ENCODE measurements at regions not wholly inside any gene's neighbourhood (a gene's known extent, or its start where the extent isn't known, plus 50 kb on each side); places are given as distances from the start of the nearest gene placed in this dataset.

GRCh38 chr15:62307551-62307950 lies 142.5 kb upstream of the C2CD4B start:
- no peaks in the 10 kb centered on the region for H3K27me3 ChIP-seq (ENCODE audit: insufficient read depth, low read depth, severe bottlenecking)
- no peak for DNase-seq
- H3K27ac ChIP-seq: no peak overlapping the region
- H3K4me3 ChIP-seq (ENCODE audit: low read depth, low read length): no peak overlapping the region
- H3K9me3 ChIP-seq (ENCODE audit: severe bottlenecking): no peaks in the 10 kb centered on the region
- TF ChIP-seq, protein P1, sequence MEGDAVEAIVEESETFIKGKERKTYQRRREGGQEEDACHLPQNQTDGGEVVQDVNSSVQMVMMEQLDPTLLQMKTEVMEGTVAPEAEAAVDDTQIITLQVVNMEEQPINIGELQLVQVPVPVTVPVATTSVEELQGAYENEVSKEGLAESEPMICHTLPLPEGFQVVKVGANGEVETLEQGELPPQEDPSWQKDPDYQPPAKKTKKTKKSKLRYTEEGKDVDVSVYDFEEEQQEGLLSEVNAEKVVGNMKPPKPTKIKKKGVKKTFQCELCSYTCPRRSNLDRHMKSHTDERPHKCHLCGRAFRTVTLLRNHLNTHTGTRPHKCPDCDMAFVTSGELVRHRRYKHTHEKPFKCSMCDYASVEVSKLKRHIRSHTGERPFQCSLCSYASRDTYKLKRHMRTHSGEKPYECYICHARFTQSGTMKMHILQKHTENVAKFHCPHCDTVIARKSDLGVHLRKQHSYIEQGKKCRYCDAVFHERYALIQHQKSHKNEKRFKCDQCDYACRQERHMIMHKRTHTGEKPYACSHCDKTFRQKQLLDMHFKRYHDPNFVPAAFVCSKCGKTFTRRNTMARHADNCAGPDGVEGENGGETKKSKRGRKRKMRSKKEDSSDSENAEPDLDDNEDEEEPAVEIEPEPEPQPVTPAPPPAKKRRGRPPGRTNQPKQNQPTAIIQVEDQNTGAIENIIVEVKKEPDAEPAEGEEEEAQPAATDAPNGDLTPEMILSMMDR (IDR thresholded peaks at IDR 0.05; ENCODE audit: low read depth, low read length): no peak
- H3K36me3 ChIP-seq: no peaks in the 10 kb centered on the region

DNA sequence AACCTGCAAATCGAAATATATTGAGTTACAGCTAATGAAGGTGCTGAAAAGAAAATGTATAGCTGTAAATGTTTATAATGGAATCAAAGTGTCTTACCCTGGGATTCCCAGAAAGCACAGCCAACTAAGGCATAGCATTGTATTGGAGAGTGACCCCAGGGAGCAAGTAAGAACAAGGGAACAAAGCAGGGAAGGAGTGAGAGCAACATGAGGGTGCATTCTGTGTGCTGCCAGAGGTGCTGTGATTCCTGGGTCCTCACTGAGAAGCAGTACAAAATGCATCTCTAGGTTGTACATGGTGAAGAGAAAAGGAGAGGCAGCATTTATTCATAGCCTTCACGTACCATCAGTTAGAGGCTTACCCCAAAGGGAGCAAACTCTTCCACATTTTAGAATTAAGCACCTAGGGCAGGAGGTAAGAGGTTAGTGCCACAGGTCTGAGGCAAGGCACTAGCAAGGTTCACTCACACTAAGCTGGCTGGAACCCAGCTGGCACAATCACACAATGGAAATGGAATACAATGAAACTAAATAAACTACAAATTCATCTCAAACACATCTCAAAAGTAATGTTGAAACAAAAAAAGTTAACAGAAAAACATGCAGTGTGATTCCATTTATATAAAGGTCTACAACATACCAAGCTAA lies 151.5 kb upstream of the C2CD4B start:
- Histone ChIP-seq H3K27ac (no peak overlapping the region), H3K9me3 (ENCODE audit: severe bottlenecking) (no peaks in the 10 kb centered on the region)
- TF ChIP-seq, protein P1 (IDR thresholded peaks at IDR 0.05; ENCODE audit: low read depth, low read length): no peak

GRCh38 chr15:62320259-62320658 lies 155.2 kb upstream of the C2CD4B start:
- Histone ChIP-seq H3K9me3 (ENCODE audit: severe bottlenecking) (no peaks in the 10 kb centered on the region), H3K4me3 (ENCODE audit: low read depth, low read length) (no peak overlapping the region), H3K36me3 (no peaks in the 10 kb centered on the region), H3K27ac (no peak overlapping the region), H3K27me3 (ENCODE audit: insufficient read depth, low read depth, severe bottlenecking) (no peaks in the 10 kb centered on the region)
- TF ChIP-seq, protein P1 (IDR thresholded peaks at IDR 0.05; ENCODE audit: low read depth, low read length): no peak
- DNase-seq: no peak

More for the DNA sequence above, 151.5 kb upstream of the C2CD4B start:
- no peak for DNase-seq
- H3K27me3 ChIP-seq (ENCODE audit: insufficient read depth, low read depth, severe bottlenecking): no peaks in the 10 kb centered on the region
- no peaks in the 10 kb centered on the region for H3K36me3 ChIP-seq
- no peak overlapping the region for H3K4me3 ChIP-seq (ENCODE audit: low read depth, low read length)

DNA sequence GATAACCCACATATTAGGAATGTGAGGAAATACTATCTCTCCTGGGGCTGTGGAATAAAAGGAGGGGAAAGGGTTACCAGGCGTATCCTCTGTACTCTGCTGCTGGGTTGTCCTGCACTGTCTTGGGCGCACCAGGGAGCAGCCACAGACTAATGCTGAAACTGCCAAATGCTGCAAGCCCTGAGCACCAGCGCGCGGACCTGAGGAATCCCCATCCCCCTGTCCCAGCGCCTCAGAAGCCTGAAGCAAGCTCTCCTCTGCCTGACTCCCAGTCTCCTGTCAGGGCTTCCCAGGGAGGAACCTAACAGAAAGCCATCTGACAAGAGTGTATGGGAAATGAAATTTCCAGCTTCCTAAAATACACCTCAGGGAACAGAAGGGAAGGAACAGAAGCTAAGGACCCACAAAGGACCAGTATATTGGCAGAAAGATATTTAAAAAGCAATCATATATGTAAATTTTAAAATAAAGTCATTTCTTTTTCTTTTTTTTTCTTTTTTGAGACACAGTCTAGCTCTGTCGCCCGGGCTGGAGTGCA lies 158.3 kb upstream of the C2CD4B start:
- Histone ChIP-seq H3K36me3 (no peaks in the 10 kb centered on the region), H3K9me3 (ENCODE audit: severe bottlenecking) (no peaks in the 10 kb centered on the region), H3K27ac (no peak overlapping the region), H3K27me3 (ENCODE audit: insufficient read depth, low read depth, severe bottlenecking) (no peaks in the 10 kb centered on the region), H3K4me3 (ENCODE audit: low read depth, low read length) (no peak overlapping the region)
- TF ChIP-seq, protein P1 (IDR thresholded peaks at IDR 0.05; ENCODE audit: low read depth, low read length): no peak
- no peak for DNase-seq

DNA sequence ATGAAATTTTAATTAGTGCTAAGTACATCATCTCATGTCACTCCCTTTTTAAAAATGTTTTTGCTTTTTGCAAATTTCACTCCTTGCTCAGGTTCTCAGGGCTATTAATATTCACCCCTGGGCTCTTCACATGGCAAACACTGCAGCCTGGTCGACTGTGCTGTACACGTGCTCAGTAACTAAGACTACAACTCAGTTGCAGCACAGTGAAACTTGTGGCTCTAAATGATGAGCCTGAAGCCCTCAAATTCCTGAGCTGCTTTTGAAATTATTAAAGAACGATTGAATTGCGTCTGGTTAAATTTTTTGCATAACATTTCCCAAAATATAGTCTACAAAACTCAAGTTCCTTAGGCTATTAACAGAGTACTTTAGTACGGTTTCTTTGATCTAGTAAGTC lies 159.3 kb upstream of the C2CD4B start:
- Histone ChIP-seq H3K4me3 (ENCODE audit: low read depth, low read length) (no peak overlapping the region), H3K9me3 (ENCODE audit: severe bottlenecking) (no peaks in the 10 kb centered on the region), H3K27ac (no peak overlapping the region), H3K27me3 (ENCODE audit: insufficient read depth, low read depth, severe bottlenecking) (no peaks in the 10 kb centered on the region), H3K36me3 (no peaks in the 10 kb centered on the region)
- no peak for DNase-seq
- TF ChIP-seq, protein P1 (IDR thresholded peaks at IDR 0.05; ENCODE audit: low read depth, low read length): no peak

DNA sequence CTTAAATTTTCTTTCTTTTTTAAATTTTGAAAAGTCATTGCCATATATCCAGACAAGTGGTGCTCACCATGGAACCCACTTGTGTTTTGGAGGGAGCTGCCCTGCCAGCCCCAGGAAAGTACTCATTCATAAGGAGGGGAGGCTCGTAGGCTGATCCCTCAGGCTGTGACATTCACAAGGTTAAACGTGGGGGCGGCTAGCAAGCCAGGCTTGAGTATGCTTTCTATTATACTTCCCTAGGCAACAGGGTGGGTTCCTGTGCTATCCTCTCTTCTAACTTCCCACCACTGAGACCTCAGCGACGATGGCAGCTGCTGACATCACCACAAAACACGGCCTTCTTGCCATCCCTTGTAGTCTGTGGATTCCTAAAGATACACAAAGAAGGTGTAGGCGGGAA lies 160.5 kb upstream of the C2CD4B start:
- TF ChIP-seq, protein P1 (IDR thresholded peaks at IDR 0.05; ENCODE audit: low read depth, low read length): no peak
- Histone ChIP-seq H3K36me3 (no peaks in the 10 kb centered on the region), H3K27me3 (ENCODE audit: insufficient read depth, low read depth, severe bottlenecking) (no peaks in the 10 kb centered on the region), H3K9me3 (ENCODE audit: severe bottlenecking) (no peaks in the 10 kb centered on the region), H3K27ac (no peak overlapping the region), H3K4me3 (ENCODE audit: low read depth, low read length) (no peak overlapping the region)
- DNase-seq: no peak

Measured in WERI-Rb-1 (cell line).